ENCODE measurements at regions not wholly inside any gene's neighbourhood (a gene's known extent, or its start where the extent isn't known, plus 50 kb on each side); places are given as distances from the start of the nearest gene placed in this dataset.

DNA sequence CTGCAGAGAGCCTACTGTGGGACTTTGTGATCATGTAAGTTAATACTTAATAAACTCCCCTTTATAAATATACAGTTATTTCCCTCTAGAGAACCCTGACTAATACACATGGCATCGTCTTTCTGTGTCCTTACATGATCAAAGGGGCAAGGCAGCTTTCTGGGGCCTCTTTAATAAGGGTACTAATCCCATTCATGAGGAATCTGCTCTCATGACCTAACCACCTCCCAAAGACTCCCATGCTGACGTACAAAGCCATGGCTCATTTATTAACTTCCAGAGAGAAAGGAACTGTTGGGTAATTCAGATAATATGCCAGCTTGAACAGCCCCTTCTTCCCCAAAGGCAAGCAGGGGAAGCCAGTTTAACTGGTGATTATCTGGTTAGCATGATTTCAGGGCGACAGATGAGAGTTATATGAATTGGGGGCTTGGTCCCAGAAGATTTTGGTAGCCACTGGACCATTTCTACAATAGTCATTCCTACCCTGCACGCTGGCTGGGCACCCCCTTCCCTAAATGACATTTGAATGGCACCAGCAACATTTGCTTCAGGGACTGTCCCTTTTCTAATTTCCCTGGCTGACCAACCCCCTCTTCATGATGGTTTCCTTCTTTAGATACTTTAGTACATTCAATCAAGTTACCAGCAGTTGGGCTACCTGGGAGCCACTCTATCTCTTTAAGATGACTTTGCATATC, 83.6 kb upstream of the C3orf80 start (continued):
- TF ChIP-seq MGA (IDR thresholded peaks at IDR 0.05) (no peak), KDM4B (IDR thresholded peaks at IDR 0.05; ENCODE audit: borderline replicate concordance in 2 of 2, low read depth in 1 of 2) (no peak), BRD9 (IDR thresholded peaks at IDR 0.05; ENCODE audit: low read depth, partially characterized antibody) (no peak), E2F4 (CRISPR knock-in tag; IDR thresholded peaks at IDR 0.05; ENCODE audit: low read depth) (no peak), TAL1 (IDR thresholded peaks at IDR 0.05) (no peak), MYNN (IDR thresholded peaks at IDR 0.05) (no peak), MYNN (CRISPR knock-in tag; IDR thresholded peaks at IDR 0.05) (no peak), PYGO2 (tag; IDR thresholded peaks at IDR 0.05) (no peak), SAP30 (IDR thresholded peaks at IDR 0.05; ENCODE audit: borderline replicate concordance, insufficient read depth, low read depth, low read length, poor library complexity, severe bottlenecking) (no peak), MED1 (CRISPR knock-in tag; IDR thresholded peaks at IDR 0.05; ENCODE audit: borderline replicate concordance) (no peak)
- TF ChIP-seq, protein P1, sequence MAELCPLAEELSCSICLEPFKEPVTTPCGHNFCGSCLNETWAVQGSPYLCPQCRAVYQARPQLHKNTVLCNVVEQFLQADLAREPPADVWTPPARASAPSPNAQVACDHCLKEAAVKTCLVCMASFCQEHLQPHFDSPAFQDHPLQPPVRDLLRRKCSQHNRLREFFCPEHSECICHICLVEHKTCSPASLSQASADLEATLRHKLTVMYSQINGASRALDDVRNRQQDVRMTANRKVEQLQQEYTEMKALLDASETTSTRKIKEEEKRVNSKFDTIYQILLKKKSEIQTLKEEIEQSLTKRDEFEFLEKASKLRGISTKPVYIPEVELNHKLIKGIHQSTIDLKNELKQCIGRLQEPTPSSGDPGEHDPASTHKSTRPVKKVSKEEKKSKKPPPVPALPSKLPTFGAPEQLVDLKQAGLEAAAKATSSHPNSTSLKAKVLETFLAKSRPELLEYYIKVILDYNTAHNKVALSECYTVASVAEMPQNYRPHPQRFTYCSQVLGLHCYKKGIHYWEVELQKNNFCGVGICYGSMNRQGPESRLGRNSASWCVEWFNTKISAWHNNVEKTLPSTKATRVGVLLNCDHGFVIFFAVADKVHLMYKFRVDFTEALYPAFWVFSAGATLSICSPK (IDR thresholded peaks at IDR 0.05; ENCODE audit: borderline replicate concordance): no peak

All from K562 (cell line).